ENCODE measurements at regions not wholly inside any gene's neighbourhood (a gene's known extent, or its start where the extent isn't known, plus 50 kb on each side); places are given as distances from the start of the nearest gene placed in this dataset.

DNA sequence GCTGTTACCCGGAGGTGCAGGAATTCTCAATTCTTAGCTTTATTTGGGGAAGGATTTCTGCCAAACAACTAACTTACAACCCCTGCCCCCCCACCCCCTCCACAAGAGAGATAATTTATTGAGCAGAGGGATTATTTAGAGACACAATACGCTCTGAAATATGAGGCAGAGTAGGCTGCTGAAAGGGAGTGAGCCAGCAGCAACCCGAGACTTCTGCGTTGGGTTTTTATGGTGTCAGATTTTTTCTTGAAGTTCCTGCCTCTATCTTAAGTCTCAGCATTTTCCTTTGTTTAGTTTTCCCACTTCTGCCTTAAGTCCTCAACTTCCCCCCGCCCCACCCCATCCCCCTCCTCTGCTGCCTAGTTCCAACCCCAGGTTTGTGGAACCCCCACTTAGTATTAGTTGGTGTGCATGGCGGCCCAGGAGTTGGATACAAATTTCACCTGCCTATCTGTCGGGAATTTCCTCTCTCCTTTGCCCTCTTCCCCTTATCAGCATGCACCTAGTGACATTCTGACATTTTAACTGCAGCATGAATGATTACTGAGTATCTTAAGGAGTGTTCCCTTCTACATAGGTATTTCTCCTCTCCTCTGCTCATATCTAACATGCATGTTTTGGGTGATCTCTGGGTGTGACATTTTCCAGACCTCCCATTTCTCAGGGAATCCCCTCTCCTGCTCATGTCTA is 1635.9 kb upstream of the LRRTM1 start (continued):
- no peak for TF ChIP-seq PYGO2 (tag; IDR thresholded peaks at IDR 0.05)
- TF ChIP-seq, protein P1, sequence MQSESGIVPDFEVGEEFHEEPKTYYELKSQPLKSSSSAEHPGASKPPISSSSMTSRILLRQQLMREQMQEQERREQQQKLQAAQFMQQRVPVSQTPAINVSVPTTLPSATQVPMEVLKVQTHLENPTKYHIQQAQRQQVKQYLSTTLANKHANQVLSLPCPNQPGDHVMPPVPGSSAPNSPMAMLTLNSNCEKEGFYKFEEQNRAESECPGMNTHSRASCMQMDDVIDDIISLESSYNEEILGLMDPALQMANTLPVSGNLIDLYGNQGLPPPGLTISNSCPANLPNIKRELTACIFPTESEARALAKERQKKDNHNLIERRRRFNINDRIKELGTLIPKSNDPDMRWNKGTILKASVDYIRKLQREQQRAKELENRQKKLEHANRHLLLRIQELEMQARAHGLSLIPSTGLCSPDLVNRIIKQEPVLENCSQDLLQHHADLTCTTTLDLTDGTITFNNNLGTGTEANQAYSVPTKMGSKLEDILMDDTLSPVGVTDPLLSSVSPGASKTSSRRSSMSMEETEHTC (IDR thresholded peaks at IDR 0.05) = no peak
- TF ChIP-seq MTA2 (IDR thresholded peaks at IDR 0.05; ENCODE audit: low read depth) = no peak
- TF ChIP-seq POLR3A (IDR thresholded peaks at IDR 0.05; ENCODE audit: borderline replicate concordance, extremely low read depth, insufficient read depth, insufficient read length) = no peak
- TF ChIP-seq, protein P2, sequence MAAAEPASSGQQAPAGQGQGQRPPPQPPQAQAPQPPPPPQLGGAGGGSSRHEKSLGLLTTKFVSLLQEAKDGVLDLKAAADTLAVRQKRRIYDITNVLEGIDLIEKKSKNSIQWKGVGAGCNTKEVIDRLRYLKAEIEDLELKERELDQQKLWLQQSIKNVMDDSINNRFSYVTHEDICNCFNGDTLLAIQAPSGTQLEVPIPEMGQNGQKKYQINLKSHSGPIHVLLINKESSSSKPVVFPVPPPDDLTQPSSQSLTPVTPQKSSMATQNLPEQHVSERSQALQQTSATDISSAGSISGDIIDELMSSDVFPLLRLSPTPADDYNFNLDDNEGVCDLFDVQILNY (CRISPR knock-in tag; IDR thresholded peaks at IDR 0.05) = no peak
- no peak for TF ChIP-seq GATAD2B (IDR thresholded peaks at IDR 0.05; ENCODE audit: borderline replicate concordance)
- no peak for TF ChIP-seq SNIP1 (IDR thresholded peaks at IDR 0.05; ENCODE audit: low read depth)
- TF ChIP-seq JUND (IDR thresholded peaks at IDR 0.05; ENCODE audit: borderline replicate concordance, low read depth, low read length) = no peak
- no peak for TF ChIP-seq JUND (tag; IDR thresholded peaks at IDR 0.05; ENCODE audit: borderline replicate concordance, low read depth, low read length)

DNA sequence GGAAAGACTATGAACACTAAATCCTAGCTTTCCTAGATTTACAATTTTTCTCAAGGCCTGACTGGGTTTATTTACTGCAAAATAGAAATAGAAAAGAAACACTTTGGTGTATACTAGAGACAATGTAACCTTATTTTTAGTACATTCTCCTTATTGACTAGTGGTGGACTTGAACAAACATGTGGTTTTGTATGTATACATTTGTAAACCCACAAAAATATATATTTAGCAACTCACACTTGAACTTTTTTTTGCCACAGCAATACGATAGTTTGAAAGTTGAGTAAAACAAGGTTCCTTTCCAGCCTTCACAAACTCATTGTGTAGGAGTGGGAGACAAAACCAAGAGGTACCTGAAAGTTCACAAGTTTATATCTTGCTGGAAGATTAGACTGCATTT is 1633.4 kb upstream of the LRRTM1 start:
- no peak overlapping the region for H3K27ac ChIP-seq (ENCODE audit: extremely low read depth, low read depth, low read length)
- no peaks in the 10 kb centered on the region for H3K36me3 ChIP-seq (ENCODE audit: control insufficient read depth, insufficient read depth, low read length)
- H3K9me1 ChIP-seq (ENCODE audit: control insufficient read depth, insufficient read depth, low read length) = no peaks in the 10 kb centered on the region
- H3K4me3 ChIP-seq = no peak overlapping the region
- H3K9ac ChIP-seq (ENCODE audit: insufficient read depth in 1 of 2, low read depth in 2 of 2, low read length in 2 of 2) = no peak overlapping the region
- no peaks in the 10 kb centered on the region for H3K4me1 ChIP-seq (replicated peaks in 1 of 2; ENCODE audit: control insufficient read depth in 2 of 2, insufficient read depth in 2 of 2, low read length in 2 of 2)
- ChIA-PET POLR2A (no interaction called here), CTCF (ENCODE audit: low intra/inter-chr PET ratio) (no interaction called here)
- H3K79me2 ChIP-seq (ENCODE audit: control insufficient read depth, insufficient read depth, low read length) = no peaks in the 10 kb centered on the region
- no peaks in the 10 kb centered on the region for H3K9me3 ChIP-seq (replicated peaks; ENCODE audit: control insufficient read depth, insufficient read depth, low read depth, low read length)
- no peaks in the 10 kb centered on the region for H3K27me3 ChIP-seq (ENCODE audit: control insufficient read depth in 2 of 2, insufficient read depth in 2 of 2, low read length in 2 of 2)
- WGBS (ENCODE audit: insufficient coverage, low coverage, missing lambda C conversion rate) = 0% methylated on average over 1 of the region's 1 CpG
- ATAC-seq (no peak), FAIRE-seq (no peak), DNase-seq (ENCODE audit: extremely low read depth in 1 of 4, low spot score in 3 of 4) (no peak)
- no TSS peak for BruUV-seq (replicated peaks)
- no peaks in the 10 kb centered on the region for H4K20me1 ChIP-seq (replicated peaks; ENCODE audit: control insufficient read depth, insufficient read depth, low read length)
- intact Hi-C loops (cut with micrococcal nuclease) = no loop called here
- in situ Hi-C loops (cut with MboI) = no loop called here
- H2AFZ ChIP-seq (ENCODE audit: low read depth, low read length) = no peak overlapping the region
- H3K4me2 ChIP-seq (ENCODE audit: insufficient read depth, low read length) = no peak overlapping the region
- TF ChIP-seq RBM15 (IDR thresholded peaks at IDR 0.05; ENCODE audit: insufficient read depth, low read length) = no peak
- TF ChIP-seq ZNF140 (CRISPR knock-in tag; IDR thresholded peaks at IDR 0.05) = no peak
- no peak for TF ChIP-seq CHD1 (IDR thresholded peaks at IDR 0.05; ENCODE audit: low read length)
- TF ChIP-seq, protein P3, sequence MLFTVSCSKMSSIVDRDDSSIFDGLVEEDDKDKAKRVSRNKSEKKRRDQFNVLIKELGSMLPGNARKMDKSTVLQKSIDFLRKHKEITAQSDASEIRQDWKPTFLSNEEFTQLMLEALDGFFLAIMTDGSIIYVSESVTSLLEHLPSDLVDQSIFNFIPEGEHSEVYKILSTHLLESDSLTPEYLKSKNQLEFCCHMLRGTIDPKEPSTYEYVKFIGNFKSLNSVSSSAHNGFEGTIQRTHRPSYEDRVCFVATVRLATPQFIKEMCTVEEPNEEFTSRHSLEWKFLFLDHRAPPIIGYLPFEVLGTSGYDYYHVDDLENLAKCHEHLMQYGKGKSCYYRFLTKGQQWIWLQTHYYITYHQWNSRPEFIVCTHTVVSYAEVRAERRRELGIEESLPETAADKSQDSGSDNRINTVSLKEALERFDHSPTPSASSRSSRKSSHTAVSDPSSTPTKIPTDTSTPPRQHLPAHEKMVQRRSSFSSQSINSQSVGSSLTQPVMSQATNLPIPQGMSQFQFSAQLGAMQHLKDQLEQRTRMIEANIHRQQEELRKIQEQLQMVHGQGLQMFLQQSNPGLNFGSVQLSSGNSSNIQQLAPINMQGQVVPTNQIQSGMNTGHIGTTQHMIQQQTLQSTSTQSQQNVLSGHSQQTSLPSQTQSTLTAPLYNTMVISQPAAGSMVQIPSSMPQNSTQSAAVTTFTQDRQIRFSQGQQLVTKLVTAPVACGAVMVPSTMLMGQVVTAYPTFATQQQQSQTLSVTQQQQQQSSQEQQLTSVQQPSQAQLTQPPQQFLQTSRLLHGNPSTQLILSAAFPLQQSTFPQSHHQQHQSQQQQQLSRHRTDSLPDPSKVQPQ (CRISPR knock-in tag; IDR thresholded peaks at IDR 0.05; ENCODE audit: borderline replicate concordance) = no peak
- no peak for TF ChIP-seq NR3C1 (CRISPR knock-in tag; IDR thresholded peaks at IDR 0.05)
- no peak for TF ChIP-seq ELF2 (CRISPR knock-in tag; IDR thresholded peaks at IDR 0.05)
- no peak for TF ChIP-seq LARP7 (IDR thresholded peaks at IDR 0.05)
- TF ChIP-seq, protein P4, sequence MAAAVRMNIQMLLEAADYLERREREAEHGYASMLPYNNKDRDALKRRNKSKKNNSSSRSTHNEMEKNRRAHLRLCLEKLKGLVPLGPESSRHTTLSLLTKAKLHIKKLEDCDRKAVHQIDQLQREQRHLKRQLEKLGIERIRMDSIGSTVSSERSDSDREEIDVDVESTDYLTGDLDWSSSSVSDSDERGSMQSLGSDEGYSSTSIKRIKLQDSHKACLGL (CRISPR knock-in tag; IDR thresholded peaks at IDR 0.05; ENCODE audit: borderline replicate concordance, poor library complexity, severe bottlenecking) = no peak
